ENCODE measurements at regions not wholly inside any gene's neighbourhood (a gene's known extent, or its start where the extent isn't known, plus 50 kb on each side); places are given as distances from the start of the nearest gene placed in this dataset.

GRCh38 chr4:162803378-162803777, 363.3 kb downstream of the NAF1 start:
- Histone ChIP-seq H3K27ac (ENCODE audit: low read depth, low read length, severe bottlenecking) (no peak overlapping the region), H3K36me3 (ENCODE audit: control insufficient read depth, insufficient read depth, low read length) (no peaks in the 10 kb centered on the region), H3K4me3 (ENCODE audit: extremely low read depth, insufficient read depth, low read length, poor library complexity, severe bottlenecking) (no peak overlapping the region), H3K9me3 (ENCODE audit: control insufficient read depth, low read length) (no peaks in the 10 kb centered on the region), H3K4me1 (ENCODE audit: control insufficient read depth, insufficient read depth, low read length, poor library complexity, severe bottlenecking) (no peaks in the 10 kb centered on the region)

GRCh38 chr4:162797108-162797507, 369.6 kb downstream of the NAF1 start:
- no CpG with 5 or more reads among the region's 1 CpG for WGBS, 2 experiments (ENCODE audit: insufficient coverage in 2 of 2)
- Histone ChIP-seq H3K27ac (ENCODE audit: low read depth, low read length, severe bottlenecking) (no peak overlapping the region), H3K4me3 (ENCODE audit: extremely low read depth, insufficient read depth, low read length, poor library complexity, severe bottlenecking) (no peak overlapping the region), H3K4me1 (ENCODE audit: control insufficient read depth, insufficient read depth, low read length, poor library complexity, severe bottlenecking) (no peaks in the 10 kb centered on the region), H3K9me3 (ENCODE audit: control insufficient read depth, low read length) (no peaks in the 10 kb centered on the region), H3K36me3 (ENCODE audit: control insufficient read depth, insufficient read depth, low read length) (no peaks in the 10 kb centered on the region)

- no CpG with 5 or more reads among the region's 2 CpGs for WGBS, 2 experiments (ENCODE audit: insufficient coverage in 2 of 2)
- H3K4me3 ChIP-seq (ENCODE audit: extremely low read depth, insufficient read depth, low read length, poor library complexity, severe bottlenecking): no peak overlapping the region
- no peaks in the 10 kb centered on the region for H3K4me1 ChIP-seq (ENCODE audit: control insufficient read depth, insufficient read depth, low read length, poor library complexity, severe bottlenecking)
- H3K9me3 ChIP-seq (ENCODE audit: control insufficient read depth, low read length): no peaks in the 10 kb centered on the region
- H3K27ac ChIP-seq (ENCODE audit: low read depth, low read length, severe bottlenecking): no peak overlapping the region
- H3K36me3 ChIP-seq (ENCODE audit: control insufficient read depth, insufficient read depth, low read length): no peaks in the 10 kb centered on the region
Measured at GRCh38 chr4:162793571-162793970, 373.1 kb downstream of the NAF1 start.

- no peak overlapping the region for H3K4me3 ChIP-seq (ENCODE audit: extremely low read depth, insufficient read depth, low read length, poor library complexity, severe bottlenecking)
- WGBS, 2 experiments (ENCODE audit: insufficient coverage in 2 of 2): 100% methylated on average over 1 of the region's 2 CpGs; no CpG with 5 or more reads in 1 of the 2 experiments
- H3K4me1 ChIP-seq (ENCODE audit: control insufficient read depth, insufficient read depth, low read length, poor library complexity, severe bottlenecking): no peaks in the 10 kb centered on the region
- H3K9me3 ChIP-seq (ENCODE audit: control insufficient read depth, low read length): no peaks in the 10 kb centered on the region
- no peaks in the 10 kb centered on the region for H3K36me3 ChIP-seq (ENCODE audit: control insufficient read depth, insufficient read depth, low read length)
- H3K27ac ChIP-seq (ENCODE audit: low read depth, low read length, severe bottlenecking): no peak overlapping the region
Measured at GRCh38 chr4:162793004-162793403, 373.7 kb downstream of the NAF1 start.

- no peak overlapping the region for H3K4me3 ChIP-seq (ENCODE audit: extremely low read depth, insufficient read depth, low read length, poor library complexity, severe bottlenecking)
- 83% methylated on average over 1 of the region's 2 CpGs; no CpG with 5 or more reads in 1 of the 2 experiments for WGBS, 2 experiments (ENCODE audit: insufficient coverage in 2 of 2)
- no peak overlapping the region for H3K27ac ChIP-seq (ENCODE audit: low read depth, low read length, severe bottlenecking)
- H3K9me3 ChIP-seq (ENCODE audit: control insufficient read depth, low read length): no peaks in the 10 kb centered on the region
- no peaks in the 10 kb centered on the region for H3K36me3 ChIP-seq (ENCODE audit: control insufficient read depth, insufficient read depth, low read length)
- no peaks in the 10 kb centered on the region for H3K4me1 ChIP-seq (ENCODE audit: control insufficient read depth, insufficient read depth, low read length, poor library complexity, severe bottlenecking)
Measured at GRCh38 chr4:162791226-162791625, 375.5 kb downstream of the NAF1 start.

- no peak overlapping the region for H3K27ac ChIP-seq (ENCODE audit: low read depth, low read length, severe bottlenecking)
- 100% methylated on average over 1 of the region's 2 CpGs; no CpG with 5 or more reads in 1 of the 2 experiments for WGBS, 2 experiments (ENCODE audit: insufficient coverage in 2 of 2)
- H3K4me1 ChIP-seq (ENCODE audit: control insufficient read depth, insufficient read depth, low read length, poor library complexity, severe bottlenecking): no peaks in the 10 kb centered on the region
- H3K4me3 ChIP-seq (ENCODE audit: extremely low read depth, insufficient read depth, low read length, poor library complexity, severe bottlenecking): no peak overlapping the region
- H3K9me3 ChIP-seq (ENCODE audit: control insufficient read depth, low read length): no peaks in the 10 kb centered on the region
- no peaks in the 10 kb centered on the region for H3K36me3 ChIP-seq (ENCODE audit: control insufficient read depth, insufficient read depth, low read length)
Measured at GRCh38 chr4:162787120-162787519, 379.6 kb downstream of the NAF1 start.

- H3K9me3 ChIP-seq (ENCODE audit: control insufficient read depth, low read length): no peaks in the 10 kb centered on the region
- no peak overlapping the region for H3K27ac ChIP-seq (ENCODE audit: low read depth, low read length, severe bottlenecking)
- no peaks in the 10 kb centered on the region for H3K4me1 ChIP-seq (ENCODE audit: control insufficient read depth, insufficient read depth, low read length, poor library complexity, severe bottlenecking)
- WGBS, 2 experiments (ENCODE audit: insufficient coverage in 2 of 2): 76 to 100% methylated on average over 1 to 4 of the region's 7 CpGs
- H3K36me3 ChIP-seq (ENCODE audit: control insufficient read depth, insufficient read depth, low read length): no peaks in the 10 kb centered on the region
- no peak overlapping the region for H3K4me3 ChIP-seq (ENCODE audit: extremely low read depth, insufficient read depth, low read length, poor library complexity, severe bottlenecking)
Measured at GRCh38 chr4:162782778-162783525, 383.7 kb downstream of the NAF1 start.

GRCh38 chr4:162782096-162782777, 384.5 kb downstream of the NAF1 start:
- Histone ChIP-seq H3K4me1 (ENCODE audit: control insufficient read depth, insufficient read depth, low read length, poor library complexity, severe bottlenecking) (no peaks in the 10 kb centered on the region), H3K4me3 (ENCODE audit: extremely low read depth, insufficient read depth, low read length, poor library complexity, severe bottlenecking) (no peak overlapping the region), H3K36me3 (ENCODE audit: control insufficient read depth, insufficient read depth, low read length) (no peaks in the 10 kb centered on the region), H3K27ac (ENCODE audit: low read depth, low read length, severe bottlenecking) (no peak overlapping the region), H3K9me3 (ENCODE audit: control insufficient read depth, low read length) (no peaks in the 10 kb centered on the region)
- 100% methylated on average over 1 of the region's 3 CpGs; no CpG with 5 or more reads in 1 of the 2 experiments for WGBS, 2 experiments (ENCODE audit: insufficient coverage in 2 of 2)

GRCh38 chr4:162770761-162771490, 395.8 kb downstream of the NAF1 start:
- Histone ChIP-seq H3K27ac (ENCODE audit: low read depth, low read length, severe bottlenecking) (no peak overlapping the region), H3K36me3 (ENCODE audit: control insufficient read depth, insufficient read depth, low read length) (no peaks in the 10 kb centered on the region), H3K9me3 (ENCODE audit: control insufficient read depth, low read length) (no peaks in the 10 kb centered on the region), H3K4me1 (ENCODE audit: control insufficient read depth, insufficient read depth, low read length, poor library complexity, severe bottlenecking) (no peaks in the 10 kb centered on the region), H3K4me3 (ENCODE audit: extremely low read depth, insufficient read depth, low read length, poor library complexity, severe bottlenecking) (no peak overlapping the region)
- WGBS, 2 experiments (ENCODE audit: insufficient coverage in 2 of 2): no CpG with 5 or more reads among the region's 1 CpG

- Histone ChIP-seq H3K4me3 (ENCODE audit: extremely low read depth, insufficient read depth, low read length, poor library complexity, severe bottlenecking) (no peak overlapping the region), H3K36me3 (ENCODE audit: control insufficient read depth, insufficient read depth, low read length) (no peaks in the 10 kb centered on the region), H3K4me1 (ENCODE audit: control insufficient read depth, insufficient read depth, low read length, poor library complexity, severe bottlenecking) (no peaks in the 10 kb centered on the region), H3K9me3 (ENCODE audit: control insufficient read depth, low read length) (no peaks in the 10 kb centered on the region), H3K27ac (ENCODE audit: low read depth, low read length, severe bottlenecking) (no peak overlapping the region)
- WGBS, 2 experiments (ENCODE audit: insufficient coverage in 2 of 2): no CpG with 5 or more reads among the region's 3 CpGs
Measured at GRCh38 chr4:162767083-162767482, 399.6 kb downstream of the NAF1 start.

All from mesodermal cell (in vitro differentiated cells).